ENCODE measurements at regions not wholly inside any gene's neighbourhood (a gene's known extent, or its start where the extent isn't known, plus 50 kb on each side); places are given as distances from the start of the nearest gene placed in this dataset.

DNA sequence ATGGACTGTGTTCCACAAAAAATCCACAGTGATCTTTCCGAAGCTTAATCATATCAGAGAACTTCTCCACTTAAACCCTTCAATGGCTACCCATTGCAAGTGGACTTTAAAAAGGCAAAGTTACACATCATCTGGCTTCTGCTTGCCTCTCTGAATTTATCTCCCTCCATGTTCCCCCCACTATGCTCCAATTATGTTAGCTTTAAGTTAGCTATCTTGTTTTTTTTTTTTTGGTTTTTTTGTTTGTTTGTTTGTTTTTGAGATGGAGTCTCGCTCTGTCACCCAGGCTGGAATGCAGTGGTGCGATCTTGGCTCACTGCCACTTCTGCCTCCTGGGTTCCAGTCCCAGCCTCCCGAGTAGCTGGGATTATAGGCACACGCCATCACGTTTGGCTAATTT is 166.4 kb upstream of the ADGRL2 start:
- TF ChIP-seq, protein P1, sequence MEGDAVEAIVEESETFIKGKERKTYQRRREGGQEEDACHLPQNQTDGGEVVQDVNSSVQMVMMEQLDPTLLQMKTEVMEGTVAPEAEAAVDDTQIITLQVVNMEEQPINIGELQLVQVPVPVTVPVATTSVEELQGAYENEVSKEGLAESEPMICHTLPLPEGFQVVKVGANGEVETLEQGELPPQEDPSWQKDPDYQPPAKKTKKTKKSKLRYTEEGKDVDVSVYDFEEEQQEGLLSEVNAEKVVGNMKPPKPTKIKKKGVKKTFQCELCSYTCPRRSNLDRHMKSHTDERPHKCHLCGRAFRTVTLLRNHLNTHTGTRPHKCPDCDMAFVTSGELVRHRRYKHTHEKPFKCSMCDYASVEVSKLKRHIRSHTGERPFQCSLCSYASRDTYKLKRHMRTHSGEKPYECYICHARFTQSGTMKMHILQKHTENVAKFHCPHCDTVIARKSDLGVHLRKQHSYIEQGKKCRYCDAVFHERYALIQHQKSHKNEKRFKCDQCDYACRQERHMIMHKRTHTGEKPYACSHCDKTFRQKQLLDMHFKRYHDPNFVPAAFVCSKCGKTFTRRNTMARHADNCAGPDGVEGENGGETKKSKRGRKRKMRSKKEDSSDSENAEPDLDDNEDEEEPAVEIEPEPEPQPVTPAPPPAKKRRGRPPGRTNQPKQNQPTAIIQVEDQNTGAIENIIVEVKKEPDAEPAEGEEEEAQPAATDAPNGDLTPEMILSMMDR (IDR thresholded peaks at IDR 0.05): no peak
- TF ChIP-seq POLR2AphosphoS5 (IDR thresholded peaks at IDR 0.05) (no peak), POLR2A (IDR thresholded peaks at IDR 0.05; ENCODE audit: low read depth) (no peak), EP300 (IDR thresholded peaks at IDR 0.05) (no peak)
